Stimulated activated effector memory CD8-positive, alpha-beta T cell treated with anti-CD3 and anti-CD28 coated beads, Interleukin-12 subunit alpha, Interleukin-12 subunit beta, amount 100 ng/mL, for 72 hours (primary cell): ENCODE measurements at regions not wholly inside any gene's neighbourhood (a gene's known extent, or its start where the extent isn't known, plus 50 kb on each side); places are given as distances from the start of the nearest gene placed in this dataset.
"Not testable (repeated sequence)": the region's sequence is repeated elsewhere in the genome, so short reads cannot be mapped to it uniquely, and the experiment has no call there.

ENCODE experiments used
- ATAC-seq: fragments of 150-1000 bp; cut with Tn5 transposase; 2 replicates; pipeline ENCODE4 v1.10.0; 2021
- DNase-seq, 2 donors: peaks; one replicate each; pipeline ENCODE4 v3.0.0; 2021 to 2022; ENCODE audit warnings: low spot score in 2 of 2
- H3K27ac Mint-ChIP-seq: one replicate; pipeline ENCODE4 v1.8.0; 2022; ENCODE audit warnings: mild to moderate bottlenecking, mixed read lengths
- H3K36me3 Mint-ChIP-seq: one replicate; pipeline ENCODE4 v1.8.0; 2022; ENCODE audit warnings: mild to moderate bottlenecking, mixed read lengths
- H3K4me1 Mint-ChIP-seq: one replicate; pipeline ENCODE4 v1.8.0; 2022; ENCODE audit warnings: mixed read lengths
- H3K4me3 Mint-ChIP-seq: one replicate; pipeline ENCODE4 v1.8.0; 2022; ENCODE audit warnings: mild to moderate bottlenecking, mixed read lengths
- H3K9me3 Mint-ChIP-seq: one replicate; pipeline ENCODE4 v1.8.0; 2022; ENCODE audit warnings: mixed read lengths

- not testable (repeated sequence) for H3K36me3 Mint-ChIP-seq, H3K4me1 Mint-ChIP-seq, H3K9me3 Mint-ChIP-seq, H3K27ac Mint-ChIP-seq, H3K4me3 Mint-ChIP-seq, DNase-seq, ATAC-seq
Measured at GRCh38 chr9:67281574-67281973, 289.2 kb upstream of the SPATA31A3 start.

DNA sequence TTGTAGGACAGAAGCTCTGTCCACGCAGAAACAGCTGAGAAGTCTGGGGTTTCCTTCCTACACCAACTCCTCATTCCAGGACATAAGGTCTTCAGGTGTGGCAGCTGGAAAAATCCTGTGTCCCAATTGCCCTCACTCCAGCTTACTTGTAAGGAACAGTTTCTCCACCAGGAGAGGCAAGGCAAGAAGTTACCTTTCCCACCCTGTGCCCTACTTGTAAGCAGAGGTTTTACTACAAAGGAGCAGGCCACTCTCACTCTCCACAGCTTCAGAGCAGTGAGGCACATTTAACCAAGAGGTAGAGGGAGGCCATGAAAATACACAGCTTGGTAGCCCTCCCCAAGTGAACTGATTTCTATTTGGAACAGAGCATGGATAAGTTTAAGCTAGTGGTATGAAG lies 277.3 kb upstream of the SPATA31A3 start:
- not testable (repeated sequence) for H3K9me3 Mint-ChIP-seq, H3K27ac Mint-ChIP-seq, ATAC-seq, H3K36me3 Mint-ChIP-seq, DNase-seq, H3K4me3 Mint-ChIP-seq, H3K4me1 Mint-ChIP-seq

DNA sequence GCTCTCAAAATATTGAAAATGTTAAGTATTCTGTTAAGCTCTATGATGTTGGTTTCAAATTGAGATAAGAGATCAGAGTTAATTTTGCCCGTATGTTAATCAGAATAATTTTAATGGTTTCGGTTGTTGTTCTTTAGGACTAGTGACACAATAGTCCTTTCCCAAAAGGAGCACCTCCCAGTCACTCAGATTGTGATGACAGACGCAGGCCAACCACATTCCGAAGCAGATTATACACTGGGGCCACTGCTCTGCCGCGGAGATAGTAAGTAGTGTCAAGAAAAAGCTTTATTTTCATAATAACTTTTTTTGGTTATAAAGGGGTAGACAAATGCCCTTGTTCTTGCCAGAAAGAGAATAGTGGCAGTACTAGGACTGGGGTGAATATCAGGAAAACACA lies 265.5 kb upstream of the SPATA31A3 start:
- not testable (repeated sequence) for H3K4me1 Mint-ChIP-seq, H3K27ac Mint-ChIP-seq, H3K4me3 Mint-ChIP-seq, DNase-seq, ATAC-seq, H3K9me3 Mint-ChIP-seq, H3K36me3 Mint-ChIP-seq

DNA sequence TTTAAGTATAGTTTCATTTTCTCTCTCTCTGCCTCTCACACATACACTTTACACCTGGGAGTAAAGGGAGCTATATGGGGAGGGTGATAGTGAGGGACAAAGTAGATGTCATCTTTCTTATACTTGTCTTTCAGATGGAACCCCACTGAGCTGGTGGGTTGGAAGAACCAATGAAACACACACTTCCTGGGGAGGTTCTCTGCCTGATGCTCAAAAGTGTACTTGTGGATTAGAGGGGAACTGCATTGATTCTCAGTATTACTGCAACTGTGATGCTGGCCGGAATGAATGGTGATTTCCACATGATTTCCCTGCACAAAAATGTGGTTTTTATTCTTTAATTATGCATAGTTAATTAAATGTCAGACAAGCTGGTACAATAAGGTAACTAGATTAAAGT lies 256.6 kb upstream of the SPATA31A3 start:
- ATAC-seq, H3K36me3 Mint-ChIP-seq, H3K4me1 Mint-ChIP-seq, DNase-seq, H3K4me3 Mint-ChIP-seq, H3K27ac Mint-ChIP-seq, H3K9me3 Mint-ChIP-seq: not testable (repeated sequence)

DNA sequence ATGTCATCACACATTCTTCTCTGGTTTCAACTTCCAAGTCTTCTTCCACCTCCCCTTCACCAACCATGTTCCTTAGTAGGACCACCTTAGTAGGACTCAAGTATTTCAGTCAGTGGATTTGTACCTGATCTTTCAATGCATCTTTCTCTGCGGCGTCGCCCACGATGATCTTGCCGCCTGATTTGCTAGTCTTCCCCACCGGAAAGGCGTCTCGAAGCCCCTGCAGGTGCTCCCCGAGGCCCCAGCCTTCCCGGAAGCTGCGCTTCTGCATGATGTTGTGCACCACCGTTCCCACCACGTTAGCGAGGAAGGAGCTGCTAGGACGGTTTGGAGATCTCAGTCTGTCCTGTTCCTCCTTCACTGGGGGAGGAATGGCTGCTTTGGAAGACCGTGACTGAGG lies 219.7 kb upstream of the SPATA31A3 start:
- H3K9me3 Mint-ChIP-seq, DNase-seq, ATAC-seq, H3K36me3 Mint-ChIP-seq, H3K27ac Mint-ChIP-seq, H3K4me1 Mint-ChIP-seq, H3K4me3 Mint-ChIP-seq: not testable (repeated sequence)

- H3K27ac Mint-ChIP-seq, DNase-seq, H3K9me3 Mint-ChIP-seq, ATAC-seq, H3K36me3 Mint-ChIP-seq, H3K4me1 Mint-ChIP-seq, H3K4me3 Mint-ChIP-seq: not testable (repeated sequence)
Measured at GRCh38 chr9:67210842-67211241, 218.5 kb upstream of the SPATA31A3 start.

GRCh38 chr9:67208831-67209437 lies 216.6 kb upstream of the SPATA31A3 start:
- H3K9me3 Mint-ChIP-seq, H3K36me3 Mint-ChIP-seq, ATAC-seq, H3K4me3 Mint-ChIP-seq, H3K27ac Mint-ChIP-seq, DNase-seq, H3K4me1 Mint-ChIP-seq: not testable (repeated sequence)

DNA sequence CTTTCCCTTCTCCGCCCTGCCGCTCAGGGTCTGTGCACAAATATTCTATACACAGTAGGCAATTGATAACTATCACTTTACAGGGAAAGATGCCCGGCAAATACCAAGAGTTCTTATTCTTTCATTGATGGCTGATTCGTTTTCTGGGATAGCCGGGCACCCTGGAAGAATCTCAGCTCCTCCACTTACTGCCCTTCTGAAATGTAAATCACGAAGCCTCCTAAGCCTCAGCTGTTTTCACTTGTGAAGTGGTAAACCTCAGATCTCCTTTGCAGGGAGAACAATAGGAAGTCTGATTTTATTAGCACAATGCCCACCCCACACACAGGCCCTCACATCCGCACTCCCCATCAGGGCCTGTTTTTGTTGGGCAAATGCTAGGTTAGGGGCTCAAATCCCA lies 203.8 kb upstream of the SPATA31A3 start:
- H3K27ac Mint-ChIP-seq, ATAC-seq, H3K4me3 Mint-ChIP-seq, H3K9me3 Mint-ChIP-seq, H3K4me1 Mint-ChIP-seq, DNase-seq, H3K36me3 Mint-ChIP-seq: not testable (repeated sequence)

- not testable (repeated sequence) for H3K4me1 Mint-ChIP-seq
Measured at GRCh38 chr9:67195357-67195756, 203.0 kb upstream of the SPATA31A3 start.

GRCh38 chr9:67179185-67179584 lies 186.8 kb upstream of the SPATA31A3 start:
- not testable (repeated sequence) for H3K27ac Mint-ChIP-seq, H3K36me3 Mint-ChIP-seq, H3K4me3 Mint-ChIP-seq, ATAC-seq, DNase-seq, H3K9me3 Mint-ChIP-seq, H3K4me1 Mint-ChIP-seq

More at GRCh38 chr9:67195357-67195756, 203.0 kb upstream of the SPATA31A3 start:
- H3K27ac Mint-ChIP-seq, H3K36me3 Mint-ChIP-seq, ATAC-seq, H3K9me3 Mint-ChIP-seq, DNase-seq, H3K4me3 Mint-ChIP-seq: not testable (repeated sequence)

- DNase-seq, H3K4me1 Mint-ChIP-seq, H3K9me3 Mint-ChIP-seq, H3K36me3 Mint-ChIP-seq, H3K4me3 Mint-ChIP-seq, H3K27ac Mint-ChIP-seq, ATAC-seq: not testable (repeated sequence)
Measured at GRCh38 chr9:67175167-67175566, 182.8 kb upstream of the SPATA31A3 start.

- not testable (repeated sequence) for ATAC-seq, DNase-seq, H3K36me3 Mint-ChIP-seq, H3K4me3 Mint-ChIP-seq, H3K27ac Mint-ChIP-seq, H3K9me3 Mint-ChIP-seq, H3K4me1 Mint-ChIP-seq
Measured at GRCh38 chr9:67171721-67172120, 179.4 kb upstream of the SPATA31A3 start.

- not testable (repeated sequence) for H3K4me3 Mint-ChIP-seq
Measured at GRCh38 chr9:67168530-67169157, 176.3 kb upstream of the SPATA31A3 start.

DNA sequence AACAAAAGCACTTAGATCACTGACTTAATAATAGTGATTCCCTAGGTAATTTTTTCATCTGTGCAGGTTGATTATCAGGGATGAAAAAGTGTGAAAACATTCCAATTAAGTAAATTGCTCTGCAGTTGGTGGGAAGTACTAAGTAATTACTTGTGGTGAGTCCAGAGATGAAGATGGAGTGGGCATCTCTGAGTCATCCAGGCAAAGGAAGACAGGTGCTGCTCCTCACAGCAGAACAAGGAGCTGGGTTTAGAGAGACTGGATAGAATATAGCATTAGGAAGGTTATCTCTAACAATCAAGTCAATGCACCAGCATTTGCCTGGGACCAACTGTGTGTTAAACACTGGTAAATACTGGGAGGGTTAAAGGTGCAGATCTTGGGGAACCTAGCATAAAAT lies 174.0 kb upstream of the SPATA31A3 start:
- DNase-seq, H3K4me3 Mint-ChIP-seq, ATAC-seq, H3K4me1 Mint-ChIP-seq, H3K27ac Mint-ChIP-seq, H3K36me3 Mint-ChIP-seq, H3K9me3 Mint-ChIP-seq: not testable (repeated sequence)

More at GRCh38 chr9:67168530-67169157, 176.3 kb upstream of the SPATA31A3 start:
- H3K27ac Mint-ChIP-seq, H3K9me3 Mint-ChIP-seq, H3K36me3 Mint-ChIP-seq, H3K4me1 Mint-ChIP-seq, ATAC-seq, DNase-seq: not testable (repeated sequence)

GRCh38 chr9:67162827-67163226 lies 170.5 kb upstream of the SPATA31A3 start:
- DNase-seq, H3K4me1 Mint-ChIP-seq, H3K9me3 Mint-ChIP-seq, H3K27ac Mint-ChIP-seq, ATAC-seq, H3K36me3 Mint-ChIP-seq, H3K4me3 Mint-ChIP-seq: not testable (repeated sequence)

DNA sequence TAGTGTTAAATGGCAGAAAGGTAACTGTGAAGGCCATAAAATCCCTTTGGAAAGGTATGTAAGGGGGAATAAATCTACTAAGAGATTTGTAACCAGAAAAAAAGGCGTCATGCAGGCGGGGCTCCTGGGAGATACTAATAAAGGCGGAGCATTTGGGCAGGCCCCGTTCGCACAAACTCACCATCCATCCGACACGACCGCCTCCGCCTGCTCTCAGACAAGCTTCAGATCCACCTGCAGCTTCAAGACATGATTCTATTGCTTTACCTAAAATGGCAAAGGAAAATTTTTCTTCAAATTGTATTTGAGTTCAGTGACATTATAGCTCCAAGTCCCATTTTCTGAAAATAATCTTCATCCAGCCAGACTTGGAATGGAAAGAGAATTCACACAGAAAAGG lies 162.9 kb upstream of the SPATA31A3 start:
- H3K4me1 Mint-ChIP-seq, DNase-seq, H3K9me3 Mint-ChIP-seq, H3K27ac Mint-ChIP-seq, H3K36me3 Mint-ChIP-seq, ATAC-seq, H3K4me3 Mint-ChIP-seq: not testable (repeated sequence)
